PC-3 (cell line): ENCODE measurements at regions not wholly inside any gene's neighbourhood (a gene's known extent, or its start where the extent isn't known, plus 50 kb on each side); places are given as distances from the start of the nearest gene placed in this dataset.

Experiments
- EZH2 ChIP-seq: fragments of 300-600 bp; sonication (generic); IDR thresholded peaks from one replicate; pipeline ENCODE4 v1.6.1; 2017; ENCODE audit warnings: antibody characterized with exemption, mild to moderate bottlenecking, low read length; ENCODE audit not compliant: unreplicated experiment
- TF ChIP-seq, protein P1 (sequence below): fragments of 300-600 bp; sonication (generic); conservative IDR thresholded peaks from 2 replicates; pipeline ENCODE4 v1.5.1; 2017; ENCODE audit warnings: antibody characterized with exemption, low read depth, mild to moderate bottlenecking, low read length

DNA sequence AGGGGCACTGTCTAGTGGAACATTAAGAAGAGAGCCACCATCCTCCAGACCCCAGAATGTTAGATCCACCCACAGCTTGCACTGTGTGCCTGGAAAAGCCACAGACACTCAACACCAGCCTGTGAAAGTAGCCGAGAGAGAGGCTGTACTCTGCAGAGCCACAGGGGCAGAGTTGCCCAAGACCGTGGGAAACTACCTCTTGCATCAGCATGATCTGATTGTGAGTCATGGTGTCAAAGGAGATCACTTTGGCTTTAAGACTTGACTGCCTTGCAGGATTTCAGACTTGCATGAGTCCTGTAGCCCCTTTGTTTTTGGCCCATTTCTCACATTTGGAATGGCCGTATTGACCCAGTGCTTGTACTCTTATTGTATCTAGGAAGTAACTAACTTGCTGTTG is 115.9 kb upstream of the CCDC179 start:
- TF ChIP-seq, protein P1, sequence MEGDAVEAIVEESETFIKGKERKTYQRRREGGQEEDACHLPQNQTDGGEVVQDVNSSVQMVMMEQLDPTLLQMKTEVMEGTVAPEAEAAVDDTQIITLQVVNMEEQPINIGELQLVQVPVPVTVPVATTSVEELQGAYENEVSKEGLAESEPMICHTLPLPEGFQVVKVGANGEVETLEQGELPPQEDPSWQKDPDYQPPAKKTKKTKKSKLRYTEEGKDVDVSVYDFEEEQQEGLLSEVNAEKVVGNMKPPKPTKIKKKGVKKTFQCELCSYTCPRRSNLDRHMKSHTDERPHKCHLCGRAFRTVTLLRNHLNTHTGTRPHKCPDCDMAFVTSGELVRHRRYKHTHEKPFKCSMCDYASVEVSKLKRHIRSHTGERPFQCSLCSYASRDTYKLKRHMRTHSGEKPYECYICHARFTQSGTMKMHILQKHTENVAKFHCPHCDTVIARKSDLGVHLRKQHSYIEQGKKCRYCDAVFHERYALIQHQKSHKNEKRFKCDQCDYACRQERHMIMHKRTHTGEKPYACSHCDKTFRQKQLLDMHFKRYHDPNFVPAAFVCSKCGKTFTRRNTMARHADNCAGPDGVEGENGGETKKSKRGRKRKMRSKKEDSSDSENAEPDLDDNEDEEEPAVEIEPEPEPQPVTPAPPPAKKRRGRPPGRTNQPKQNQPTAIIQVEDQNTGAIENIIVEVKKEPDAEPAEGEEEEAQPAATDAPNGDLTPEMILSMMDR = no peak
- no peak for TF ChIP-seq EZH2
